ENCODE measurements at regions not wholly inside any gene's neighbourhood (a gene's known extent, or its start where the extent isn't known, plus 50 kb on each side); places are given as distances from the start of the nearest gene placed in this dataset.
"Not testable (repeated sequence)": the region's sequence is repeated elsewhere in the genome, so short reads cannot be mapped to it uniquely, and the experiment has no call there.

DNA sequence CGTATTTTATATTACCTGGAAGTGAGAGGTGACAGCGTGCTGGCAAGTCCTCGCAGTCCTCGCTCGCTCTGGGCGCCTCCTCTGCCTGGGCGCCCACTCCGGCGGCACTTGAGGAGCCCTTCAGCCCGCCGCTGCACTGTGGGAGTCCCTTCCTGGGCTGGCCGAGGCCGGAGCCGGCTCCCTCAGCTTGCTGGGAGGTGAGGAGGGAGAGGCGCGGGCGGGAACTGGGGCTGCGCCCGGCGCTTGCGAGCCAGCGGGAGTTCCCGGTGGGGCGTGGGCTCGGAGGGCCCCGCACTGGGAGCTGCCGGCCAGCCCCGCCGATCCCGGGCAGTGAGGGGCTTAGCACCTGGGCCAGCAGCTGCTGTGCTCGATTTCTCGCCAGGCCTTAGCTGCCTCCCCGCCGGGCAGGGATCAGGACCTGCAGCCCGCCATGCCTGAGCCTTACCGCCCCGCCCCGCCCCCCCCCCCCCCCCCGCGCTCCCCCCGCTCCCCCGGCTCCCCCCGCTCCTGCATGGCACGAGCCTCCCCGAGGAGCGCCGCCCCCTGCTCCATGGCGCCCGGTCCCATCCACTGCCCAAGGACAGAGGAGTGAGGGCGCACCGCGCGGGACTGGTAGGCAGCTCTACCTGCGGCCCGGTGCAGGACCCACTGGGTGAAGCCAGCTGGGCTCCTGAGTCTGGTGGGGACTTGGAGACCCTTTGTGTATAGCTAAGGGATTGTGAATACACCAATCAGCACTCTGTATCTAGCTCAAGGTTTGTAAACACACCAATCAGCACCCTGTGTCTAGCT, 298.9 kb upstream of the MAGEB16 start:
- Histone ChIP-seq H2AFZ (ENCODE audit: low read length) (no peak overlapping the region), H3K9me2 (ENCODE audit: low read depth, low read length) (no peaks in the 10 kb centered on the region), H3K27me3 (ENCODE audit: insufficient read depth, low read length) (no peaks in the 10 kb centered on the region), H4K20me1 (ENCODE audit: insufficient read depth, low read length) (no peaks in the 10 kb centered on the region), H3K4me2 (ENCODE audit: low read length) (no peak overlapping the region), H3K4me3 (ENCODE audit: low read depth, low read length, poor library complexity, severe bottlenecking) (no peak overlapping the region), H3K9me3 (ENCODE audit: low read length) (no peaks in the 10 kb centered on the region), H3K4me1 (ENCODE audit: insufficient read depth, low read length, severe bottlenecking) (no peaks in the 10 kb centered on the region), H3K9ac (ENCODE audit: low read length) (no peak overlapping the region), H3K36me3 (ENCODE audit: insufficient read depth, low read length) (no peaks in the 10 kb centered on the region), H3F3A (ENCODE audit: insufficient read depth, low read length) (no peaks in the 10 kb centered on the region), H3K27ac (ENCODE audit: low read depth, low read length, poor library complexity, severe bottlenecking) (no peak overlapping the region), H3K79me2 (ENCODE audit: insufficient read depth, low read length) (no peaks in the 10 kb centered on the region)
- TF ChIP-seq EZH2 (IDR thresholded peaks at IDR 0.05; ENCODE audit: borderline replicate concordance, low read length), result no peak
- TF ChIP-seq, protein P1, sequence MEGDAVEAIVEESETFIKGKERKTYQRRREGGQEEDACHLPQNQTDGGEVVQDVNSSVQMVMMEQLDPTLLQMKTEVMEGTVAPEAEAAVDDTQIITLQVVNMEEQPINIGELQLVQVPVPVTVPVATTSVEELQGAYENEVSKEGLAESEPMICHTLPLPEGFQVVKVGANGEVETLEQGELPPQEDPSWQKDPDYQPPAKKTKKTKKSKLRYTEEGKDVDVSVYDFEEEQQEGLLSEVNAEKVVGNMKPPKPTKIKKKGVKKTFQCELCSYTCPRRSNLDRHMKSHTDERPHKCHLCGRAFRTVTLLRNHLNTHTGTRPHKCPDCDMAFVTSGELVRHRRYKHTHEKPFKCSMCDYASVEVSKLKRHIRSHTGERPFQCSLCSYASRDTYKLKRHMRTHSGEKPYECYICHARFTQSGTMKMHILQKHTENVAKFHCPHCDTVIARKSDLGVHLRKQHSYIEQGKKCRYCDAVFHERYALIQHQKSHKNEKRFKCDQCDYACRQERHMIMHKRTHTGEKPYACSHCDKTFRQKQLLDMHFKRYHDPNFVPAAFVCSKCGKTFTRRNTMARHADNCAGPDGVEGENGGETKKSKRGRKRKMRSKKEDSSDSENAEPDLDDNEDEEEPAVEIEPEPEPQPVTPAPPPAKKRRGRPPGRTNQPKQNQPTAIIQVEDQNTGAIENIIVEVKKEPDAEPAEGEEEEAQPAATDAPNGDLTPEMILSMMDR (IDR thresholded peaks at IDR 0.05; ENCODE audit: low read length), result no peak

DNA sequence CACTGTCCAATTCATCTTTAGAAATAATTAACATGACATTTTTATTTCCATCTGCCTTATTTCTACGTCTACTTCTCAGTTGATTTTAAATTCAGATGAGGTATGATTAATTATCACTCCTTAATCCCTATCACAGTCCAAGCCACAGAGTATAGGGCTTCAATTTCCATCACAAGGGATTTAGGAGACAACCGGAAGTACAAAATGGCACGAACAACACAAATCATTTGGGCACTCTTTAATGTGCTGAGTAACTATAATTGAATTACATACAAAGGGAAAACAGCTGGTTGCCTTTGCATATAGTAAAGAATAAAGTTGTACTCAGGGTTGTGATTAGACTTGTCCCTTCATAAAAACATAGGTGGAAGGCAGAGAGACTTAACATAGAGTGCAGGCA, 290.4 kb upstream of the MAGEB16 start:
- H3K9me2 ChIP-seq (ENCODE audit: low read depth, low read length), result no peaks in the 10 kb centered on the region

DNA sequence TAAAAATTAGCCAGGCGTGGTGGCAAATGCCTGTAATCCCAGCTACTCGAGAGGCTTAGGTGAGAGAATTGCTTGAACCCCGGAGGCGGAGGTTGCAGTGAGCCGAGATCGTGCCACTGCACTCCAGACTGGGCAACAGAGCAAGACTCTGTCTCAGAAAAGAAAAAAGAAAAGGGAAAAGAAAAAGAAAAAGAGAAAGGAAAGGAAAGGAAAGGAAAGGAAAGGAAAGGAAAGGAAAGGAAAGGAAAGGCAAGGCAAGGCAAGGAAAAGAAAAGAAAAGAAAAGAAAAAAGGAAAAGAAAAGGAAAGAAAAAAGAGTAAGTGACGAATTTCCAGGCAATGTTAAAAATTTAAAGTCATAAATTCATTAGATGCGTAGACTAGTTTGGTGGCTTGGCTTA, 250.1 kb upstream of the MAGEB16 start:
- not testable (repeated sequence) for H3K9me3 ChIP-seq (ENCODE audit: low read length); H3K79me2 ChIP-seq (ENCODE audit: insufficient read depth, low read length); H3K36me3 ChIP-seq (ENCODE audit: insufficient read depth, low read length); H3K9me2 ChIP-seq (ENCODE audit: low read depth, low read length); H4K20me1 ChIP-seq (ENCODE audit: insufficient read depth, low read length); H3K4me1 ChIP-seq (ENCODE audit: insufficient read depth, low read length, severe bottlenecking); H2AFZ ChIP-seq (ENCODE audit: low read length); H3K27me3 ChIP-seq (ENCODE audit: insufficient read depth, low read length); H3K27ac ChIP-seq (ENCODE audit: low read depth, low read length, poor library complexity, severe bottlenecking); H3K9ac ChIP-seq (ENCODE audit: low read length); H3K4me2 ChIP-seq (ENCODE audit: low read length); H3K4me3 ChIP-seq (ENCODE audit: low read depth, low read length, poor library complexity, severe bottlenecking); H3F3A ChIP-seq (ENCODE audit: insufficient read depth, low read length)

More for the DNA sequence above, 290.4 kb upstream of the MAGEB16 start:
- H3K9me3 ChIP-seq (ENCODE audit: low read length), result no peaks in the 10 kb centered on the region
- no peak overlapping the region for H3K9ac ChIP-seq (ENCODE audit: low read length)
- no peaks in the 10 kb centered on the region for H3K27me3 ChIP-seq (ENCODE audit: insufficient read depth, low read length)
- no peak overlapping the region for H3K4me3 ChIP-seq (ENCODE audit: low read depth, low read length, poor library complexity, severe bottlenecking)
- H4K20me1 ChIP-seq (ENCODE audit: insufficient read depth, low read length), result no peaks in the 10 kb centered on the region
- no peaks in the 10 kb centered on the region for H3K4me1 ChIP-seq (ENCODE audit: insufficient read depth, low read length, severe bottlenecking)
- H3K79me2 ChIP-seq (ENCODE audit: insufficient read depth, low read length), result no peaks in the 10 kb centered on the region
- no peak overlapping the region for H2AFZ ChIP-seq (ENCODE audit: low read length)
- no peak overlapping the region for H3K4me2 ChIP-seq (ENCODE audit: low read length)
- no peak for TF ChIP-seq EZH2 (IDR thresholded peaks at IDR 0.05; ENCODE audit: borderline replicate concordance, low read length)
- TF ChIP-seq, protein P1 (IDR thresholded peaks at IDR 0.05; ENCODE audit: low read length), result no peak
- no peak overlapping the region for H3K27ac ChIP-seq (ENCODE audit: low read depth, low read length, poor library complexity, severe bottlenecking)
- H3F3A ChIP-seq (ENCODE audit: insufficient read depth, low read length), result no peaks in the 10 kb centered on the region
- H3K36me3 ChIP-seq (ENCODE audit: insufficient read depth, low read length), result no peaks in the 10 kb centered on the region

DNA sequence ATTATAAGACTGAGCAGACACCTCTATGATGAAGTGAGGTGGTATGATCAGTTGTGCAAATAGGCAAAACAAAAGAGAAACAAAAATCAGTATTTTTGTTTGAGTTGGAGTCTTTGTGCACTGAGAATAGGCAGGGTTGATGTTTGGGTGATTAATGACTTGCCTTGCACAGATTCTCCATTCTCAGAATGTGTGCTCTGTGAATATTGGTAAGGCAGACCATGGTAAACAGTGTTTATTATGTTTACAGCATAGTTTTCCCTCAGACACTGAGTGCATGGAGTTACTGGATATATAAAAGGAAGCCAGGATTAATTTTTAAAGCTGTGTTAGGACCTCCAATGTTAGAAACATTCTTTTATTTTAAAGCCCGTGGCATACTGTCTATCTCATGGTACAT, 240.2 kb upstream of the MAGEB16 start:
- H3F3A ChIP-seq (ENCODE audit: insufficient read depth, low read length), result no peaks in the 10 kb centered on the region
- H3K9me2 ChIP-seq (ENCODE audit: low read depth, low read length), result no peaks in the 10 kb centered on the region
- H3K36me3 ChIP-seq (ENCODE audit: insufficient read depth, low read length), result no peaks in the 10 kb centered on the region
- H4K20me1 ChIP-seq (ENCODE audit: insufficient read depth, low read length), result no peaks in the 10 kb centered on the region
- H3K4me3 ChIP-seq (ENCODE audit: low read depth, low read length, poor library complexity, severe bottlenecking), result no peak overlapping the region
- H3K9me3 ChIP-seq (ENCODE audit: low read length), result no peaks in the 10 kb centered on the region
- H3K27ac ChIP-seq (ENCODE audit: low read depth, low read length, poor library complexity, severe bottlenecking), result no peak overlapping the region
- TF ChIP-seq, protein P1 (IDR thresholded peaks at IDR 0.05; ENCODE audit: low read length), result no peak
- no peak for TF ChIP-seq EZH2 (IDR thresholded peaks at IDR 0.05; ENCODE audit: borderline replicate concordance, low read length)
- no peaks in the 10 kb centered on the region for H3K27me3 ChIP-seq (ENCODE audit: insufficient read depth, low read length)
- no peaks in the 10 kb centered on the region for H3K79me2 ChIP-seq (ENCODE audit: insufficient read depth, low read length)
- H3K4me2 ChIP-seq (ENCODE audit: low read length), result no peak overlapping the region
- no peak overlapping the region for H2AFZ ChIP-seq (ENCODE audit: low read length)
- H3K9ac ChIP-seq (ENCODE audit: low read length), result no peak overlapping the region
- H3K4me1 ChIP-seq (ENCODE audit: insufficient read depth, low read length, severe bottlenecking), result no peaks in the 10 kb centered on the region
